NCI-H2227 (cell line): ENCODE measurements at regions not wholly inside any gene's neighbourhood (a gene's known extent, or its start where the extent isn't known, plus 50 kb on each side); places are given as distances from the start of the nearest gene placed in this dataset.
A peak's percentile ranks its signal among the peaks of the same experiment; 100 is the strongest.
"Not testable (repeated sequence)": the region's sequence is repeated elsewhere in the genome, so short reads cannot be mapped to it uniquely, and the experiment has no call there.

Experiments
- DNase-seq: peaks from one replicate; lab custom pipeline; 2025; ENCODE audit not compliant: unreplicated experiment; lab: John Stamatoyannopoulos, UW

DNA sequence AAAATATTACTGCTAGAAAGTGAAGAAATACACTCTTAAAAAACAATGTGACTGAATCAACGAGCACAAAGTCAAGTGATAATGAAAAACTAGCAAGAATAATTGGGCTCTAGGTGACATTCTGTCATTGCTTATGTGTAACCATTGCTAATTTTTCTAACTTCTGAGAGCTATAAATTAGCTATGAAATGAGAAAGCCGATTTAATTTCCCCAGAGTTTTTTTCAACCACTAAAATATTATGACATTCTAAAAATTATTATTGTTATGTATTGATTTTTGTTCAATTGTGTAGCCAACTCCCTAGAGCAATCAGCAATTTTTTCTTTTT is 458.6 kb upstream of the ATXN8OS start:
- DNase-seq: no peak

GRCh38 chr13:69648340-69649062 is 459.1 kb upstream of the ATXN8OS start:
- no peak for DNase-seq

- no peak for DNase-seq
Observed at GRCh38 chr13:69644447-69644846, 463.2 kb upstream of the ATXN8OS start.

DNA sequence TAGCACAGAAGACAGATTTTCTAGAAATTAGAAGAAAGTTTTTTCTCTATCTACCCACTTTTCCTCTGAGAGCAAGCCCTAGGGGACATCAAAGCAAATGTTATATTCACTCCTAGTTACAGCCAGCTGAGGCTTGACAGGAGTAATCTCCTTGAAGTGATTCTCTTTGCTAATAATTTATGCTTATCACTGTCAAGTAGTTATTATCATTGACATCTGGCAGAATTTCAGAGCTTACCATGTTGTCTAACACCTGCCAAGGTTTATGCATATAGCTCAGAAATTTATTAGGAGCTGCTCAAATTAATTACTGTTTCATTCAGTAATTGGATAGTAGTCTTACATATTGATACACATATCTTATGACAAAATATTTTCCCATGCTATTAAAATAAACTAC is 465.9 kb upstream of the ATXN8OS start:
- no peak for DNase-seq

DNA sequence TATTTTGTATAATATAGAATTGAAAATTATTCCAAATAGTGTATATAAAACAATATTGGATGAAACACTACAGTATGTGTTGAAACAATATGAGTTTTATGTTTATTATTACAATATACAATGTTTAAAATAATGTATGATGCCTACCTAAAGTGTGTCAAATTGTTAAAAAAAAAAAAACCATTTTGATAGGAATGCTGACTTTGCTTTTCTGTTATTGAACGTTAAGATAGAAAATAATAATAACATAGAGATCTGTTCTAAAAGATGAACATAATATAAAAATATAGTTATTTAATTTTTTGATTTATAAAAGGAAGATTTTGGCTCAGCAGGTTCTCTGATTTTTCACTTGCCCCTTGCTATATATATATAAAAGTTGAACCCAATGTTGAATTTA is 474.6 kb upstream of the ATXN8OS start:
- DNase-seq: no peak

GRCh38 chr13:69623973-69624372 is 483.7 kb upstream of the ATXN8OS start:
- DNase-seq: no peak

- no peak for DNase-seq
Observed at GRCh38 chr13:69619651-69620050, 488.0 kb upstream of the ATXN8OS start.

- DNase-seq: no peak
Observed at GRCh38 chr13:69618838-69619237, 488.8 kb upstream of the ATXN8OS start.

DNA sequence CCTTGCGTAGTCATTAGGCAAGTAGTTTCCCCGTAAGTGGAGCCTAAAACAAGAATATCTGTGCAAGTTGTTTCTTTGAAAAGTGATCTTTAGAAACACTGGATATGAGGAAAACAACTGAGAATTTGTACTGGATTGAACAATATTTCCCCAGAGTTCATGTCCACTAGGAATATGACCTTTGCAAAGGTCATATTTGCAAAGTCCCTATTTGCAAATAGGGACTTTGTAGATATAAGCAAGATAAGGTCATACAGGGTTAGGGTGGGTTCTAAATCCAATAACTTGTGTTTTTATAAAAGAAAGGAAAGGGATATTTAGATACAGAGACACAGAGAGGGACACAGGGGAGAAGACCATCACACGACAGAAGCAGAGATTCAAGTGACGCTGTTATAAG is 489.2 kb upstream of the ATXN8OS start:
- DNase-seq: no peak

- peak; percentile 3 for DNase-seq
Observed at GRCh38 chr13:69617587-69617986, 490.0 kb upstream of the ATXN8OS start.

- no peak for DNase-seq
Observed at GRCh38 chr13:69616396-69616795, 491.2 kb upstream of the ATXN8OS start.

DNA sequence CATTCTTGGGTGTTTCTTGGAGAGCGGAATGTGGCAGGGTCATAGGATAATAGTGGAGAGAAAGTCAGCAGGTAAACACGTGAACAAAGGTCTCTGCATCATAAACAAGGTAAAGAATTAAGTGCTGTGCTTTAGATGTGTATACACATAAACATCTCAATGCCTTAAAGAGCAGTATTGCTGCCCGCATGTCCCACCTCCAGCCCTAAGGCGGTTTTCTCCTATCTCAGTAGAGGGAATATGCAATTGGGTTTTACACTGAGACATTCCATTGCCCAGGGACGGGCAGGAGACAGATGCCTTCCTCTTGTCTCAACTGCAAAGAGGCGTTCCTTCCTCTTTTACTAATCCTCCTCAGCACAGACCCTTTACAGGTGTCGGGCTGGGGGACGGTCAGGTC is 492.6 kb upstream of the ATXN8OS start:
- DNase-seq: not testable (repeated sequence)

DNA sequence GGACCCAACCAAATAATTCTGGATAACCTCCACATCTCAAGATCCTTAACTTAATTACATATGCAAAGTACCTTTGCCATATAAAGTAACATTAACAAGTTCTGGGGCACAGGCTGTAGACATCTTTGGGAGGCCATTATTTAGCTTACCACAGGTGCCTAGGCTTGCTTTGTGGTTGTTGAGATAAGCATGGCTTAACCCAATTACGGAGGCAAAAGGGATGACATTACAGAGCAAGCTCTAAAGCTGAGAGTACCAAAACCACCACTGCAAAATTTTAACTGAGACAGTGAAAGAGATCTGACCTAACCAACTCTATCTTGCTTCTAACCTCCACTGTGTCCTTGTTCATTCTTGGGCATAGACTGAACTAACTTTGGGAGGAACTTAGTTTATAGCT is 502.9 kb upstream of the ATXN8OS start:
- no peak for DNase-seq

GRCh38 chr13:69603144-69603853 is 504.3 kb upstream of the ATXN8OS start:
- no peak for DNase-seq

DNA sequence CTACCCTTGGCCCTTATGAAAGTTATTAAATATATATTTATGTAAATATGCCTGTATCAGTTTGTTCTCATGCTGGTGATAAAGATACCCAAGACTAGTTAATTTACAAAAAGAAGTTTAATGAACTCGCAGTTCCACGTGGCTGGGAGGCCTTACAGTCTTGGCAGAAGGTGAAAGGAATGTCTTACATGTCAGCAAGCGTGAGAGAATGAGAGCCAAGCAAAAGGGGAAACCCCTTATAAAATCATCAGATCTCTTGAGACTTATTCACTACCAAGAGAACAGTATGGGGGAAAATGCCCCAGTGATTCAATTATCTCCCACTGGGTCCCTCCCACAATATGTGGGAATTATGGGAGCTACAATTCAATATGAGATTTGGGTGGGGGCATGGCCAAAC is 506.0 kb upstream of the ATXN8OS start:
- DNase-seq: no peak

- DNase-seq: no peak
Observed at GRCh38 chr13:69600811-69601210, 506.8 kb upstream of the ATXN8OS start.

DNA sequence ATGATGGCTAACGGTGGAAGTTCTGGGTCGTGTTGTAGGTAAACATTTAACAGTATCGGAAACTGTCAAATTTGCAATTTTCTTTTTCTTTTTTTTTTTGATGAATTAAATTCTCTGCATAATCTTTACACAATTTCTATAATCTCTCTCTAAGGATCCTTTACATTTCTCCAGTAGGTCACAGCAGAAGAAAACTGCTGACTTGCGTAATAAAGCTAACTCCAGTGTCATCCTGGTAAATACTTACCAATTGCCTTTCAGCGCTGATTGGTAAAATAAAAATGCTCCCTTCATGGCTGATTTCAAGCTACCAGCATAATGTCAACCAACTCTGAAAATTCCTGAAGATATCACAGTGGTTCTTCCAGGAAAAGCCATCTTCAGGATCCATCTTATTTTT is 510.5 kb upstream of the ATXN8OS start:
- DNase-seq: no peak

DNA sequence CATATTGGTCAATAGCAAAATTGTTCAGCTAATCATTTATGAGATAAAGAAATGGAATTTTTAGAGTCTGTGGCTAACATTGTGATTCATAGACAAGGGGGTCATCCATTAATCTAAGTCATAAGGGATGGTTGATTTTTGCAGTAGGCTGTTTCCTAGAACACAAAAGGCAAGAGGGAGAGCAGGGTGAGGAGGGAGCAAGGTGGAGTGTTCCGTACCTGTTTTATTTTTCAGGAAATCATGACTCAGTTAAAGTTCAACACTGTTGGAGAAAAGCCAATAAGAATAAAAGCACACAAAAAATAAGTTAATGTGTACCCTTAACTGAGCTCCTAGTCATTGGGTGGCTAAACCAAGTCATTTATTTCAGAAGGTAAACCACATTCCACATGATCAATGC is 512.4 kb upstream of the ATXN8OS start:
- no peak for DNase-seq

- DNase-seq: no peak
Observed at GRCh38 chr13:69591437-69591836, 516.2 kb upstream of the ATXN8OS start.

GRCh38 chr13:69589531-69590235 is 517.9 kb upstream of the ATXN8OS start:
- DNase-seq: no peak

DNA sequence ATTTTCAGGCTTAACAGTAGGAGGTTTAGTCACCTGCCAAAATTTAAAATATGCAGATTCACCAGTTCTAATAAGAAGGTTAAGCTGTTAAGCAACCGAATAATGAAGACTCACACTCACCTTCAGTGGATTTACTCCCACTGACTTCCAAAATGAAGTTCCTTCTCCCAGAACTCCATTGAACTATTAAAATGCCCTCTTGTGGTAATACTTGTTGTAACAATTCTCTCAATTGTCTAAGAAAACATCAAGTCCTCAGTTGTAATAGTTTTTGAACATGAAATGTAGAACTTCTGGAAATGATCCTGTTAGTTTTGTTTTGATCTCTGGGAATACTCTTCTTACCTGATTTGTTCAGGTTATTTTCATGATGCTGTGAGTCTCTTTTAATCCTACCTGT is 522.0 kb upstream of the ATXN8OS start:
- no peak for DNase-seq

- no peak for DNase-seq
Observed at GRCh38 chr13:69580255-69580654, 527.4 kb upstream of the ATXN8OS start.
